GM12878 (cell line): ENCODE measurements at regions not wholly inside any gene's neighbourhood (a gene's known extent, or its start where the extent isn't known, plus 50 kb on each side); places are given as distances from the start of the nearest gene placed in this dataset.

Source experiments
- CEBPB ChIP-seq, 2 experiments: fragments of 150-350 bp in 1 of 2; IDR thresholded peaks; 2 replicates each; pipeline ENCODE4 v1.6.1; 2012 to 2014; ENCODE audit warnings: low read depth in 2 of 2, low read length in 2 of 2, borderline replicate concordance in 1 of 2, inconsistent platforms in 1 of 2
- EZH2 ChIP-seq: IDR thresholded peaks from 2 replicates; pipeline ENCODE4 v1.6.1; 2012; ENCODE audit warnings: low read depth, mild to moderate bottlenecking, control low read depth, inconsistent platforms, low read length, borderline replicate concordance; ENCODE audit not compliant: control insufficient read depth
- GABPA ChIP-seq: IDR thresholded peaks from 2 replicates; pipeline ENCODE4 v1.6.1; 2014; ENCODE audit warnings: antibody characterized with exemption, low read depth, mild to moderate bottlenecking, inconsistent platforms
- SMAD1 ChIP-seq: fragments of 450-650 bp; IDR thresholded peaks from 2 replicates; pipeline ENCODE4 v1.6.1; 2018; ENCODE audit warnings: mild to moderate bottlenecking, low read depth; ENCODE audit not compliant: partially characterized antibody
- TCF3 ChIP-seq: IDR thresholded peaks from 2 replicates; pipeline ENCODE4 v1.6.1; 2012; ENCODE audit warnings: low read depth, mild to moderate bottlenecking, low read length, borderline replicate concordance; ENCODE audit not compliant: insufficient read depth
- USF2 ChIP-seq: IDR thresholded peaks from 2 replicates; pipeline ENCODE4 v1.6.1; 2011; ENCODE audit warnings: low read depth, low read length, improper control_type of control experiment, borderline replicate concordance
- TF ChIP-seq, protein P1 (sequence below): fragments of 450-650 bp; IDR thresholded peaks from 2 replicates; pipeline ENCODE4 v1.6.1; 2016; ENCODE audit warnings: mild to moderate bottlenecking, moderate library complexity, borderline replicate concordance
- TF ChIP-seq, protein P2 (sequence below): IDR thresholded peaks from 2 replicates; pipeline ENCODE4 v1.6.1; 2012; ENCODE audit warnings: mild to moderate bottlenecking, low read depth, low read length

- TF ChIP-seq, protein P1, sequence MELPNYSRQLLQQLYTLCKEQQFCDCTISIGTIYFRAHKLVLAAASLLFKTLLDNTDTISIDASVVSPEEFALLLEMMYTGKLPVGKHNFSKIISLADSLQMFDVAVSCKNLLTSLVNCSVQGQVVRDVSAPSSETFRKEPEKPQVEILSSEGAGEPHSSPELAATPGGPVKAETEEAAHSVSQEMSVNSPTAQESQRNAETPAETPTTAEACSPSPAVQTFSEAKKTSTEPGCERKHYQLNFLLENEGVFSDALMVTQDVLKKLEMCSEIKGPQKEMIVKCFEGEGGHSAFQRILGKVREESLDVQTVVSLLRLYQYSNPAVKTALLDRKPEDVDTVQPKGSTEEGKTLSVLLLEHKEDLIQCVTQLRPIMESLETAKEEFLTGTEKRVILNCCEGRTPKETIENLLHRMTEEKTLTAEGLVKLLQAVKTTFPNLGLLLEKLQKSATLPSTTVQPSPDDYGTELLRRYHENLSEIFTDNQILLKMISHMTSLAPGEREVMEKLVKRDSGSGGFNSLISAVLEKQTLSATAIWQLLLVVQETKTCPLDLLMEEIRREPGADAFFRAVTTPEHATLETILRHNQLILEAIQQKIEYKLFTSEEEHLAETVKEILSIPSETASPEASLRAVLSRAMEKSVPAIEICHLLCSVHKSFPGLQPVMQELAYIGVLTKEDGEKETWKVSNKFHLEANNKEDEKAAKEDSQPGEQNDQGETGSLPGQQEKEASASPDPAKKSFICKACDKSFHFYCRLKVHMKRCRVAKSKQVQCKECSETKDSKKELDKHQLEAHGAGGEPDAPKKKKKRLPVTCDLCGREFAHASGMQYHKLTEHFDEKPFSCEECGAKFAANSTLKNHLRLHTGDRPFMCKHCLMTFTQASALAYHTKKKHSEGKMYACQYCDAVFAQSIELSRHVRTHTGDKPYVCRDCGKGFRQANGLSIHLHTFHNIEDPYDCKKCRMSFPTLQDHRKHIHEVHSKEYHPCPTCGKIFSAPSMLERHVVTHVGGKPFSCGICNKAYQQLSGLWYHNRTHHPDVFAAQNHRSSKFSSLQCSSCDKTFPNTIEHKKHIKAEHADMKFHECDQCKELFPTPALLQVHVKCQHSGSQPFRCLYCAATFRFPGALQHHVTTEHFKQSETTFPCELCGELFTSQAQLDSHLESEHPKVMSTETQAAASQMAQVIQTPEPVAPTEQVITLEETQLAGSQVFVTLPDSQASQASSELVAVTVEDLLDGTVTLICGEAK: no peak
- TF ChIP-seq SMAD1 (no peak), CEBPB (IDR thresholded peaks at IDR 0.05; ENCODE audit: borderline replicate concordance in 1 of 2, low read depth in 2 of 2, low read length in 2 of 2) (no peak), EZH2 (no peak), TCF3 (no peak), USF2 (no peak), GABPA (no peak)
- TF ChIP-seq, protein P2, sequence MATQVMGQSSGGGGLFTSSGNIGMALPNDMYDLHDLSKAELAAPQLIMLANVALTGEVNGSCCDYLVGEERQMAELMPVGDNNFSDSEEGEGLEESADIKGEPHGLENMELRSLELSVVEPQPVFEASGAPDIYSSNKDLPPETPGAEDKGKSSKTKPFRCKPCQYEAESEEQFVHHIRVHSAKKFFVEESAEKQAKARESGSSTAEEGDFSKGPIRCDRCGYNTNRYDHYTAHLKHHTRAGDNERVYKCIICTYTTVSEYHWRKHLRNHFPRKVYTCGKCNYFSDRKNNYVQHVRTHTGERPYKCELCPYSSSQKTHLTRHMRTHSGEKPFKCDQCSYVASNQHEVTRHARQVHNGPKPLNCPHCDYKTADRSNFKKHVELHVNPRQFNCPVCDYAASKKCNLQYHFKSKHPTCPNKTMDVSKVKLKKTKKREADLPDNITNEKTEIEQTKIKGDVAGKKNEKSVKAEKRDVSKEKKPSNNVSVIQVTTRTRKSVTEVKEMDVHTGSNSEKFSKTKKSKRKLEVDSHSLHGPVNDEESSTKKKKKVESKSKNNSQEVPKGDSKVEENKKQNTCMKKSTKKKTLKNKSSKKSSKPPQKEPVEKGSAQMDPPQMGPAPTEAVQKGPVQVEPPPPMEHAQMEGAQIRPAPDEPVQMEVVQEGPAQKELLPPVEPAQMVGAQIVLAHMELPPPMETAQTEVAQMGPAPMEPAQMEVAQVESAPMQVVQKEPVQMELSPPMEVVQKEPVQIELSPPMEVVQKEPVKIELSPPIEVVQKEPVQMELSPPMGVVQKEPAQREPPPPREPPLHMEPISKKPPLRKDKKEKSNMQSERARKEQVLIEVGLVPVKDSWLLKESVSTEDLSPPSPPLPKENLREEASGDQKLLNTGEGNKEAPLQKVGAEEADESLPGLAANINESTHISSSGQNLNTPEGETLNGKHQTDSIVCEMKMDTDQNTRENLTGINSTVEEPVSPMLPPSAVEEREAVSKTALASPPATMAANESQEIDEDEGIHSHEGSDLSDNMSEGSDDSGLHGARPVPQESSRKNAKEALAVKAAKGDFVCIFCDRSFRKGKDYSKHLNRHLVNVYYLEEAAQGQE: no peak
Measured at GRCh38 chr3:63076357-63076756, 201.1 kb upstream of the CADPS start.
